Fibroblast of the aortic adventitia (primary cell): ENCODE measurements at regions not wholly inside any gene's neighbourhood (a gene's known extent, or its start where the extent isn't known, plus 50 kb on each side); places are given as distances from the start of the nearest gene placed in this dataset.

Experiments used
- DNase-seq: peaks from one replicate; pipeline ENCODE4 v3.0.0-alpha.2; 2010; ENCODE audit warnings: low read depth
- H3K4me3 ChIP-seq: 2 replicates; pipeline ENCODE4 v1.5.1; 2011; ENCODE audit warnings: low read depth, mild to moderate bottlenecking, control low read depth, low read length, moderate library complexity
- CTCF ChIP-seq: IDR thresholded peaks from 2 replicates; pipeline ENCODE4 v1.5.1; 2011; ENCODE audit warnings: mild to moderate bottlenecking, low read length, control low read depth, inconsistent platforms; ENCODE audit not compliant: insufficient read depth

- TF ChIP-seq CTCF = no peak
- peak; percentile 6 for DNase-seq
- no peak overlapping the region for H3K4me3 ChIP-seq
These were observed 154.2 kb downstream of the TM9SF2 start for GRCh38 chr13:99655351-99656091.

- no peak overlapping the region for H3K4me3 ChIP-seq
- no peak for DNase-seq
- TF ChIP-seq CTCF = no peak
These were observed 152.8 kb downstream of the TM9SF2 start for GRCh38 chr13:99654076-99654475.

- no peak overlapping the region for H3K4me3 ChIP-seq
- DNase-seq = no peak
- no peak for TF ChIP-seq CTCF
These were observed 152.3 kb downstream of the TM9SF2 start for GRCh38 chr13:99653526-99653925.

GRCh38 chr13:99652901-99653300 is 151.6 kb downstream of the TM9SF2 start:
- TF ChIP-seq CTCF = no peak
- no peak for DNase-seq
- no peak overlapping the region for H3K4me3 ChIP-seq

GRCh38 chr13:99652141-99652540 is 150.9 kb downstream of the TM9SF2 start:
- no peak for DNase-seq
- no peak for TF ChIP-seq CTCF
- no peak overlapping the region for H3K4me3 ChIP-seq

- no peak overlapping the region for H3K4me3 ChIP-seq
- DNase-seq = no peak
- TF ChIP-seq CTCF = no peak
These were observed 149.7 kb downstream of the TM9SF2 start for GRCh38 chr13:99651016-99651415.

GRCh38 chr13:99650410-99650809 is 149.1 kb downstream of the TM9SF2 start:
- no peak for TF ChIP-seq CTCF
- H3K4me3 ChIP-seq = no peak overlapping the region
- no peak for DNase-seq
